DND-41 (cell line): ENCODE measurements at regions not wholly inside any gene's neighbourhood (a gene's known extent, or its start where the extent isn't known, plus 50 kb on each side); places are given as distances from the start of the nearest gene placed in this dataset.

Source experiments
- EZH2 ChIP-seq: IDR thresholded peaks from 3 replicates; pipeline ENCODE4 v1.6.1; 2012; ENCODE audit warnings: borderline replicate concordance, low read depth, mild to moderate bottlenecking, moderate library complexity, low read length, inconsistent platforms; ENCODE audit not compliant: severe bottlenecking
- TF ChIP-seq, protein P1 (sequence below): IDR thresholded peaks from 2 replicates; pipeline ENCODE4 v1.5.1; 2012; ENCODE audit warnings: borderline replicate concordance, low read length, moderate library complexity, mild to moderate bottlenecking; ENCODE audit not compliant: poor library complexity, severe bottlenecking; ENCODE audit errors: extremely low read depth

DNA sequence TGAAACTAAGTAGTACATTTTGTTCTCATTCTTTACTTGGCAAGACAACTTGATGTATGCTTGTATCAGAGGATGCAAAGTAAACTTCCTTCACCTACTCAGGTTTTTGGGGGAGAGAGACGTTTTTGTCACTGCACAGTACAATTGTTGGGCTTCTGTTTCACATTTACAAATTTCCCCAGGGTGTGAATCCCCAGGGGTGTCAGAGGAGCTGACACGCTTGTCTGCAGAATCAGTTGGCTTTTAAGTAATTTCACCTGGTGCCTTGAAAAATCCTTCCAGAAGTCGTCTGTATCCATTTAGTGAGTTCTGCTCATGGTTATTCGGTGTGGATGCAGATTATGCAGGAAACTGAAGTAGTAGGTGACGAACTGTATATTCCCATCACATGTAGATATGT, 1227.7 kb upstream of the CELF2 start:
- TF ChIP-seq, protein P1, sequence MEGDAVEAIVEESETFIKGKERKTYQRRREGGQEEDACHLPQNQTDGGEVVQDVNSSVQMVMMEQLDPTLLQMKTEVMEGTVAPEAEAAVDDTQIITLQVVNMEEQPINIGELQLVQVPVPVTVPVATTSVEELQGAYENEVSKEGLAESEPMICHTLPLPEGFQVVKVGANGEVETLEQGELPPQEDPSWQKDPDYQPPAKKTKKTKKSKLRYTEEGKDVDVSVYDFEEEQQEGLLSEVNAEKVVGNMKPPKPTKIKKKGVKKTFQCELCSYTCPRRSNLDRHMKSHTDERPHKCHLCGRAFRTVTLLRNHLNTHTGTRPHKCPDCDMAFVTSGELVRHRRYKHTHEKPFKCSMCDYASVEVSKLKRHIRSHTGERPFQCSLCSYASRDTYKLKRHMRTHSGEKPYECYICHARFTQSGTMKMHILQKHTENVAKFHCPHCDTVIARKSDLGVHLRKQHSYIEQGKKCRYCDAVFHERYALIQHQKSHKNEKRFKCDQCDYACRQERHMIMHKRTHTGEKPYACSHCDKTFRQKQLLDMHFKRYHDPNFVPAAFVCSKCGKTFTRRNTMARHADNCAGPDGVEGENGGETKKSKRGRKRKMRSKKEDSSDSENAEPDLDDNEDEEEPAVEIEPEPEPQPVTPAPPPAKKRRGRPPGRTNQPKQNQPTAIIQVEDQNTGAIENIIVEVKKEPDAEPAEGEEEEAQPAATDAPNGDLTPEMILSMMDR: no peak
- TF ChIP-seq EZH2: no peak
